Putamen (tissue), 1 donor: ENCODE measurements at regions not wholly inside any gene's neighbourhood (a gene's known extent, or its start where the extent isn't known, plus 50 kb on each side); places are given as distances from the start of the nearest gene placed in this dataset.
"Not testable (repeated sequence)": the region's sequence is repeated elsewhere in the genome, so short reads cannot be mapped to it uniquely, and the experiment has no call there.

Source experiments
- DNase-seq: peaks from one replicate; pipeline ENCODE4 v3.0.0-alpha.2; 2016; ENCODE audit warnings: low spot score

GRCh38 chr12:125775507-125775906, 710.3 kb downstream of the AACS start:
- no peak for DNase-seq

DNA sequence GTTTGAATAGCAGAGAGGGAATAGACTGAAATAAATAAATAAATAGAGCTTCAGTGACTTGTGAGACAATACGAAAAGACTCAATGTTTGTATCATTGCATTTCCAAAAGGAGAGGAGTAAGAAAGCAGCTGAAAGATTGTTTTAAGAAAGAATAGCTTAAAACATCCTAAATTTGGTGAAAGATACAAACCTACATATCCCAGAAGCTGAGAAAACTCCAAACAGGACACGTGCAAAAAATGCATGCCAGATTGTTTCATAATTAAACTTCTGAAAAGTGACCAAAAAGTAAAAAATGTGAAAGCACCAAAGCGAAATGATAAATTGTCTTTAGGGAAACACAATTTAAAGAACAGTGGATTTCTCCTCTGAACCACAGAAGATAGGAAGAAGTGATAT, 711.0 kb downstream of the AACS start:
- DNase-seq = no peak

GRCh38 chr12:125786143-125786542, 720.9 kb downstream of the AACS start:
- DNase-seq = no peak

GRCh38 chr12:125794401-125794800, 729.2 kb downstream of the AACS start:
- no peak for DNase-seq

DNA sequence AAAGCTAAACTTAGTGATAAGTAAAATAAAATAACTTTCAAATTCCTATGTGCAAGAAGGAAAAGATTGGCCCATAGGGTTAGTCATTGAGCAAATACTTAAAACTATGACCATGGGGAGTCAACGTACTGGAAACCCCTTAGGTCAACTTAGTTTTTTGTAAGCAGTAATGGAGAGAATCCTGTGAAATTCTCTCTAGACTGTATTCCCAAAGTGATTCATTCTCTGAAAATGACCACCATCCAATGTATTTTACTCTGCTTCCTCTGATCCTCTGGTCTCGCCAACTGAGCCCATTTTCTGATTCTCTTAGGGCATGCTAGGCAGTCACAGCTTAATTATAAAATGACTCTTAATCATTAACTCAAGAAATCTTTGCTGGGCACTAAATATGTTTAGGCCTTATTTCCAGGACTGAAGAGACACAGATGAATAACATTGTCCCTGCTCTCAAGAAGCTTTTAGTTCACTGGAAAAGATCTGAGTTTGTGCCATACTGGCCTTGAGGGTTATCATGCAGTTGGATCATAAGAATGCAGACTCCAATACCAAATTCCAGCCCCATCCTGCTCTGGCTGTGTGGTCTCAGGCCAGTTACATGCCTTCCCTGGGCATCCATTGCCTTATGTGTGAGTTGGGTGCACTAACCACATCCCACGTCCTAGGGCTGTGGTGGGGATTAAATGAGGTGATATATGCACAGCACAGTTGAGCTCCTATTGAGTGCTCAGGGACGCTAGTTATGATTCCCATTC, 732.4 kb downstream of the AACS start:
- DNase-seq = no peak

GRCh38 chr12:125804660-125805059, 739.4 kb downstream of the AACS start:
- DNase-seq = no peak

DNA sequence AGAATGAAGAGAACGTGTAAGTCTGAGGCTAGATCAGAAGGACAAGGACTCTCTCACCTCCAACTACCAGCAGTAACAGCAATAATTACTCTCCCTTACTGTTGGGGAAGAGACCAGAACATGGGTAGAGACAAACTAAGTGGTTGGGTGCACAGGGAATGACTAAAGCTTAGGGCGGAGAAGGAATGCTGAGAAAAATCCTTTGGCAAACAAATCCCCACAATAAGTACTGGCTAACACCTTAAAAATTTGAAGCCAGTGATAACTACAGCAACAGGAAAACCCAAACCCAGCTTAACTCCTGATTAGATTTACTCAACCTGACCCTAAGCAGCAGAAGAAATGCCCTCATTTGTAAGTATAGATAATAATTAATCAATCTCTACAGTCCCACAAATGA, 759.0 kb downstream of the AACS start:
- DNase-seq = no peak

- no peak for DNase-seq
These were observed 770.6 kb downstream of the AACS start for GRCh38 chr12:125835852-125836251.

DNA sequence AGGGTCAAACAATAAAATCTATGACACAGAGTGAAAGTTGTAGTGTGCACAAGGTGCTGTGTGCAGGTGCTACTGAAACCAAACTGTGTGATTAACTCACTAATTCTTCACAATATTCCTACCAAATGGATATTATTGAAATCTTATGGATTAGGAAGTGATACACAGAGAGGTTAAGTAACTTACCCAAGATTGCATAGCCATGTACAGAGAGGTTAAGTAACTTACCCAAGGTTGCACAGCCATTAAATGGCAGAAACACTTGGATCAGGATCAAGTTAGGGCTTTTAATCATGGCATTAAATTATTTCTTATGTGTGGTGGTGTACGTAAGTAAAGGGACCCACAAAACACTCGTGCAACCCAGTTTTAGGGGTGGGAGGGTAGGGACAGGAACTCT, 771.4 kb downstream of the AACS start:
- DNase-seq = no peak

GRCh38 chr12:125841332-125841731, 776.1 kb downstream of the AACS start:
- DNase-seq = no peak

DNA sequence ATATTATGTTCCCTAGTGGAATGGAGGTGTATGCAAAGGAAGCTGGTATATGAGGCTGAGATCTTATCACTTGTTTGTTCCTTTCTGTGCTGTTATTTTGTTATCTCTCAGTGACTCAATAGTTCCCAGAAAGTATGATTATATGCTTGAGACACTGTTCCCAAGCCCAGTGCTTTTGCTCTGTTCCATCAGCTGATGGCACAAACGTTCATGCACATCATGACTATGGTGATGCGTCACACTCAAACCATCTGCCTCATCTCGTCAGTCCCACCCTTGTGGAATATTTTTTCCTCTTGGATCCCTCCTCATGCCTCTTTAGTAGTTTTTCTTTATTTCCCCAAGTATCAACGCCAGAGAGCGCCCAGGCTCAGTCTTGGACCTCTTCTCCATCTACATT, 786.9 kb downstream of the AACS start:
- DNase-seq = no peak

GRCh38 chr12:125852679-125853078, 787.4 kb downstream of the AACS start:
- DNase-seq = no peak

DNA sequence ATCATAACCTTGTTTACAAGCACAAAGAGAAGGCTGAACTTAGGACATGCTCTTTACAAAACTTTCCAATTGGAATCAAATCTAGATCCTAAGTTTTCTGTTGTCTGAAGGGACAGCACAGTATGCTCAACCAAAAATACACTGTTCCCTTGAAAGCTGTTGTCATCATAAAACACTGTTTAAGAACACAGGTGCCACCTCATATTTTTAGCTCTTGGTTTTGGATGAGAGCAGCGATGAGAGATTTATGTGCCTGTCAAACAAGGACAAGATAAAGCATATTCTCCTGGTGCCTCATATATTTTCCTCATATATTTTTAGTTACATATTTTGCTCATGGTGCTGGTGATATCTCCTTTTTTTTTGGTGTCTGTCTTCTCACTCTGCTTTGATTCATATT, 788.4 kb downstream of the AACS start:
- no peak for DNase-seq

DNA sequence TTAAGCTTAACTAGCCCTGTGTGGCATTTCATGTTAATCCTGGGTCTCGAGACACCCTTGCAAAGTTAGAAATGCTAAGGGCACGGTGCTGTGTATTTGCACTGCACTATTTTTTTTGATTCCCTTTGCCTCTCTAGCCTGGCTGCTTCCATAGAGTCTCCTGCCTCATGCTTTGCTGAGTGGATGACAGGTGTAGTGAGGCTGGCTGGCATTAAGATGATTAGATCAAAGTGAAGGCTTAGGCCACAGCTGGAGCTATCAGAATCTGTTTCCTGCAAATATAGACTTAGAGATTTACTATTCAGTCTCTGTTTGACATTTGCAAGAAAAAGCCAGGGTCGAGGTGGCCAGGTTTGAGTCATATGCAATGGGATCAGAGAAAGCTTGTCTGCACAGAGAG, 791.1 kb downstream of the AACS start:
- DNase-seq = no peak

- DNase-seq = peak; percentile 13
These were observed 791.7 kb downstream of the AACS start for GRCh38 chr12:125856896-125857295.

- no peak for DNase-seq
These were observed 795.5 kb downstream of the AACS start for GRCh38 chr12:125860672-125861288.

GRCh38 chr12:125861299-125862281, 796.4 kb downstream of the AACS start:
- DNase-seq = peak; percentile 23

DNA sequence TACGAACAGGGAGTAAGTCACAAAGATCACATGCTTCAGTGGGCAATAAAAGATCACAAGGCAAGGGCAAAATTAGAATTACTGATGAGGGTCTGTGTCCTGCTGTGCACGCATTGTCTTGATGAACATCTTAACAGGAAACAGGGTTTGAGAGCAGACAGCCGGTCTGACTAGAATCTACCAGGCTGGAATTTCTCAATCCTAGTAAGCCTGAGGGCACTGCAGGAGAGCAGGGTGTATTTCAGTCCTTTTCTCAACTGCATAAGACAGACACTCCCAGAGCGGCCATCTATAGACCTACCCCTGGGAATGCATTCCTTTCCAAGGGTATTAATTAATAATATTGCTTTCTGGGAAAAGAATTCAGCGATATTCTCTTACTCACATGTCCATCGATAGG, 800.0 kb downstream of the AACS start:
- not testable (repeated sequence) for DNase-seq

DNA sequence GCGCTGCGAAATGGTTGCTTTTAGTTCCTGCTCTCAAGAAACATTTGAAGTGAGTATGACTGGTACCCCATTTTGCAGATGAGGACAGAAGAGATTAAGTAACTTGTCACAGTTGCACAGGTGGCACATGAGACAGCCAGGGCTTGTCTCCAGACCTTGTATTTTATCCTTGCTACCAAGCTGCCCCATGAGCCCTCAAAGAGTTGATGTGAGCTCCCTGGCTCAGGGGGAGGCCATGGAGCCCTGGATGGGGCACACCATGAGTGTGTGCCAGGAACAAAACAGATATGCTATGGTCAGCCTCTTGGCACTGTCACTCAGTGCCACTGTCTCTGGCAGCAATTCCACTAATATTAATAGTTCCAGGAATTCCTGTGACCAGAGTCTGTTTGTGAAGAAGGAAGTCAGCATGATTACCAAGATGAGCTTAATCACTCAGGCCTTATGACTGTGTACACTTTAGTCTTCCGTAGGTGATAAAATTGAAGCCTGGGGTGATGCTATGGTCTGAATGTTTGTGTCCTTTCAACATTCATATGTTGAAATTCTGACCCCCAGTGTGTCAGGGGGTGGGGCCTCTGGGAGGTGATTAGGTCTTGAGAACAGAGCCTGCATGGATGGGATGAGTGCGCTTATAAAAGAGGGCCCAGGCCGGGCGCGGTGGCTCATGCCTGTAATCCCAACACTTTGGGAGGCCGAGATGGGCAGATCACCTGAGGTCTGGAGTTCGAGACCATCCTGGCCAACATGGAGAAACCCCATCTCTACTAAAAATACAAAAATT, 806.8 kb downstream of the AACS start:
- no peak for DNase-seq

DNA sequence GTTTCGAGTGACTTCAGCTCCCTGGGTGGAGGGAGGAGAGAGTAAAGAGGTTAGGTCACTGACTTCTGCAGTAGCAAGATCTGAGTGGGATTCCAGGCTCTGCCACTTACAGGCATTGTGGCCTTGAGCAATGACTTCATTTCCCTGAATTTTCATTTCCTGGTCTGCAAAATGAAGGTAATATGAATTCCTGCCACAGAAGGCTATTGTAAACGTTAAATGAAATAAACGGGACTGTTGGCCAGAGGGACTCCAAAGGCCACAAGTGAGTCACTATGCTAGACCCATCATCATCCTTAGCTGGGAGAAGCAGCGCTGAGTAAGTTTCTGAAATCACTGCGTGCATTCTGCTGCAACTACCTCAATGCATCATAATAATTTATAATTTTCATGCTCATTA, 807.8 kb downstream of the AACS start:
- DNase-seq = no peak

DNA sequence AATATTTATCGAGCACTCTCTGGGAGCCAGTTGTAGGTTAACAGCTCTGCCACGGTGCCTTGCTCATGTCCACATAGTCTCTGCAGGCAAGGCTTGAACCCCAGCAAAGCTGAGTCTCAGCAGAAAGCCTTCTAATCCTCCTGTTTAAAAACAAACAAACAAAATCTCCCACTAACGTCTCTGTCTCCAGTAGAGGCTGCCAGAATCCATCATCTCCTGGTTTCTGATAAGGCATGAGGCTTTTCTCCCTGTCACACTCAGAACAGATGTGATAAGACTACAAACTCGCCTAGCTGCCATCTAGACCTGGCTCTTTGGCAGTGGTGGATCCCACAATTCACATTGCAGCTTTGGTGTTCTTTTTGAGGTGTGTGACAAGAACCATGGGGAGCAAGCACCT, 813.2 kb downstream of the AACS start:
- DNase-seq = no peak

DNA sequence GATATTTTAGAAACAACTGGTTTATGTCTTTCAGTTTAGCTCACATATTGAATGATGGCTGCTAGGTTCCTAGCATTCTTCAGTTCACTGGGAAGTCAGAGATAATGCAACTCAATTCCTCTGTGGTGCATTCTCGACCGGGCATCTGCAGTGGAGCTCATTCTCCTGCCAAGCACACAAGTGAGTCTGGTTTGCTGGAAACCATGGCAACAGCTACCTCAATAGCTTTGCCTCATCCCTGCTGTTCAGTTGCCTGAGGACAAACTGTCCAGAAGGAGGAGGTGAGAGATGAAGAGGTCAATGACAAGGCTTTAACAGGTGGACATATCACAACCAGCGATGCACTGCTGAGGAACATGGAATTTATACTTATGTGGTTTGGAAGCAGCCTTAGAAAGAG, 816.9 kb downstream of the AACS start:
- no peak for DNase-seq
